Hepatocyte (in vitro differentiated cells): ENCODE measurements at regions not wholly inside any gene's neighbourhood (a gene's known extent, or its start where the extent isn't known, plus 50 kb on each side); places are given as distances from the start of the nearest gene placed in this dataset.
"Not testable (repeated sequence)": the region's sequence is repeated elsewhere in the genome, so short reads cannot be mapped to it uniquely, and the experiment has no call there.

Experiments used
- DNase-seq: peaks from one replicate; pipeline ENCODE4 v3.0.0-alpha.2; 2016; ENCODE audit warnings: low spot score
- H2AFZ ChIP-seq: fragments of 200-600 bp; sonication (generic); 2 replicates; pipeline ENCODE4 v1.6.0; 2016; ENCODE audit warnings: antibody characterized with exemption, mild to moderate bottlenecking
- H3K27ac ChIP-seq: fragments of 200-600 bp; sonication (generic); 2 replicates; pipeline ENCODE4 v1.5.1; 2016; ENCODE audit warnings: mild to moderate bottlenecking
- H3K27me3 ChIP-seq: fragments of 200-600 bp; sonication (generic); 2 replicates; pipeline ENCODE4 v1.6.1; 2016
- H3K36me3 ChIP-seq: fragments of 200-600 bp; sonication (generic); replicated peaks from 2 replicates; pipeline ENCODE4 v1.5.1; 2016; ENCODE audit warnings: low read depth; ENCODE audit not compliant: insufficient read depth
- H3K4me1 ChIP-seq: fragments of 200-600 bp; sonication (generic); 2 replicates; pipeline ENCODE4 v1.5.1; 2016; ENCODE audit warnings: mild to moderate bottlenecking, moderate library complexity; ENCODE audit not compliant: insufficient read depth
- H3K4me2 ChIP-seq: fragments of 200-600 bp; sonication (generic); 2 replicates; pipeline ENCODE4 v1.6.0; 2016
- H3K4me3 ChIP-seq: fragments of 200-600 bp; sonication (generic); 2 replicates; pipeline ENCODE4 v1.5.1; 2016; ENCODE audit warnings: mild to moderate bottlenecking
- H3K79me2 ChIP-seq: fragments of 200-600 bp; sonication (generic); 2 replicates; pipeline ENCODE4 v1.6.0; 2017; ENCODE audit warnings: mild to moderate bottlenecking
- H3K9me2 ChIP-seq: fragments of 200-600 bp; sonication (generic); replicated peaks from 2 replicates; pipeline ENCODE4 v1.6.0; 2017; ENCODE audit warnings: mild to moderate bottlenecking; ENCODE audit not compliant: insufficient read depth
- H3K9me3 ChIP-seq: fragments of 200-600 bp; sonication (generic); 2 replicates; pipeline ENCODE4 v1.5.1; 2016; ENCODE audit warnings: low read depth, mild to moderate bottlenecking
- H4K20me1 ChIP-seq: fragments of 200-600 bp; sonication (generic); 2 replicates; pipeline ENCODE4 v1.6.0; 2016; ENCODE audit warnings: mild to moderate bottlenecking; ENCODE audit not compliant: insufficient read depth, poor library complexity, severe bottlenecking
- EZH2 ChIP-seq: fragments of 200-600 bp; sonication (generic); IDR thresholded peaks from 2 replicates; pipeline ENCODE4 v1.6.1; 2016; ENCODE audit warnings: antibody characterized with exemption, mild to moderate bottlenecking, borderline replicate concordance
- EZH2phosphoT487 ChIP-seq: fragments of 200-600 bp; sonication (generic); IDR thresholded peaks from one replicate; pipeline ENCODE4 v1.6.1; 2018; ENCODE audit warnings: antibody characterized with exemption, mild to moderate bottlenecking, low read depth, moderate library complexity; ENCODE audit not compliant: unreplicated experiment, severe bottlenecking
- WGBS: methylation state at CpG from one replicate; pipeline ENCODE4 v1.1.6; 2016; ENCODE audit warnings: low lambda C conversion rate; ENCODE audit errors: missing lambda C conversion rate; 5-methylcytosine and 5-hydroxymethylcytosine counted together
- TF ChIP-seq, protein P1 (sequence below): fragments of 200-600 bp; sonication (generic); IDR thresholded peaks from 2 replicates; pipeline ENCODE4 v1.5.1; 2016; ENCODE audit warnings: antibody characterized with exemption, mild to moderate bottlenecking; ENCODE audit not compliant: poor library complexity

DNA sequence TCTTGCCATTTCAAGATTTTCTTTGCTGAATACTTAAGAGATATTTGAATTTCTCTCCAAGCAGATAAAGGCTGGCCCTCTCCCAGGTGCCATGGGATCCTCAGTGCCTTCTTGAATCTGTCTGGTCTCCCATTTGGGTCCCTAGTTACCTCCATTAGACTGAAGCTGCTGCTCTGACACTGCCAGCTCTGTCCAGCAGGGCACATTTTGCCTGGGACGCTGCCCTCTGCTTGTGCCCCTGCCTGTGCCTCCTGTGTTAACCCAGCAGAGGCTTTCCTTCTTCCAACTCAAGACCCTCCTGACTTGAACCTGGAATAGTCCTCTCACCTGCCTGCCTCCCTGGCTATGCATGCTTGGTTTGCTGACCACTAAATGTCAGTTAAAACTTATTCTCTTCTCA lies 406.3 kb downstream of the BUD13 start:
- H3K27me3 ChIP-seq = peaks cover 8% of the 10 kb centered on the region
- H3K4me3 ChIP-seq = no peak overlapping the region
- no peak for DNase-seq
- H3K4me1 ChIP-seq = no peaks in the 10 kb centered on the region
- H4K20me1 ChIP-seq = no peaks in the 10 kb centered on the region
- H2AFZ ChIP-seq = no peak overlapping the region
- H3K9me2 ChIP-seq = no peaks in the 10 kb centered on the region
- WGBS = 82% methylated on average over 1 of the region's 1 CpG
- H3K9me3 ChIP-seq = no peaks in the 10 kb centered on the region
- no peak overlapping the region for H3K4me2 ChIP-seq
- TF ChIP-seq, protein P1, sequence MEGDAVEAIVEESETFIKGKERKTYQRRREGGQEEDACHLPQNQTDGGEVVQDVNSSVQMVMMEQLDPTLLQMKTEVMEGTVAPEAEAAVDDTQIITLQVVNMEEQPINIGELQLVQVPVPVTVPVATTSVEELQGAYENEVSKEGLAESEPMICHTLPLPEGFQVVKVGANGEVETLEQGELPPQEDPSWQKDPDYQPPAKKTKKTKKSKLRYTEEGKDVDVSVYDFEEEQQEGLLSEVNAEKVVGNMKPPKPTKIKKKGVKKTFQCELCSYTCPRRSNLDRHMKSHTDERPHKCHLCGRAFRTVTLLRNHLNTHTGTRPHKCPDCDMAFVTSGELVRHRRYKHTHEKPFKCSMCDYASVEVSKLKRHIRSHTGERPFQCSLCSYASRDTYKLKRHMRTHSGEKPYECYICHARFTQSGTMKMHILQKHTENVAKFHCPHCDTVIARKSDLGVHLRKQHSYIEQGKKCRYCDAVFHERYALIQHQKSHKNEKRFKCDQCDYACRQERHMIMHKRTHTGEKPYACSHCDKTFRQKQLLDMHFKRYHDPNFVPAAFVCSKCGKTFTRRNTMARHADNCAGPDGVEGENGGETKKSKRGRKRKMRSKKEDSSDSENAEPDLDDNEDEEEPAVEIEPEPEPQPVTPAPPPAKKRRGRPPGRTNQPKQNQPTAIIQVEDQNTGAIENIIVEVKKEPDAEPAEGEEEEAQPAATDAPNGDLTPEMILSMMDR = no peak
- TF ChIP-seq EZH2phosphoT487 (no peak), EZH2 (no peak)
- no peaks in the 10 kb centered on the region for H3K79me2 ChIP-seq
- peak overlapping the region; percentile 31 for H3K27ac ChIP-seq
- H3K36me3 ChIP-seq = no peaks in the 10 kb centered on the region

DNA sequence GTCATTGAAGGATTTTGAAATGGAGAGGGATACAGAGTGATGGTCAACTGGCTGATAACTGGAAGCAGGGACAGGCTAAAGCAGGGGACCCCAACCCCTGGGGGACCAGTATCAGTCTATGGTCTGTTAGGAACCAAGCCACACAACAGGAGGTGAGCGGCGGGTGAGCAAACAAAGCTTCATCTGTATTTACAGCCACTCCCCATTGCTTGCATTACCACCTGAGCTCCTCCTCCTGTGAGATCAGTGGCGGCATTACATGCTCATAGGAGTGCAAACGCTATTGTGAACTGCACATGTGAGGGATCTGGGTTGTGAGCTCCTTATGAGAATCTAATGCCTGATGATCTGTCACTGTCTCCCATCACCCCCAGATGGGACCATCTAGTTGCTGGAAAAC lies 407.9 kb downstream of the BUD13 start:
- not testable (repeated sequence) for DNase-seq, H3K27ac ChIP-seq, H3K4me1 ChIP-seq, H2AFZ ChIP-seq, H4K20me1 ChIP-seq, H3K36me3 ChIP-seq, H3K9me2 ChIP-seq, H3K4me2 ChIP-seq, H3K9me3 ChIP-seq, H3K79me2 ChIP-seq, H3K4me3 ChIP-seq
- 91% methylated on average over 4 of the region's 4 CpGs for WGBS
- peaks cover 13% of the 10 kb centered on the region for H3K27me3 ChIP-seq

- no peaks in the 10 kb centered on the region for H3K36me3 ChIP-seq
- no peaks in the 10 kb centered on the region for H3K4me1 ChIP-seq
- 81% methylated on average over 4 of the region's 4 CpGs for WGBS
- H2AFZ ChIP-seq = no peak overlapping the region
- H3K9me3 ChIP-seq = no peaks in the 10 kb centered on the region
- no peak overlapping the region for H3K4me3 ChIP-seq
- H3K79me2 ChIP-seq = no peaks in the 10 kb centered on the region
- H3K4me2 ChIP-seq = no peak overlapping the region
- H3K27ac ChIP-seq = no peak overlapping the region
- H3K9me2 ChIP-seq = no peaks in the 10 kb centered on the region
- DNase-seq = no peak
- TF ChIP-seq, protein P1 = no peak
- TF ChIP-seq EZH2 (no peak), EZH2phosphoT487 (no peak)
- H3K27me3 ChIP-seq = peaks cover 13% of the 10 kb centered on the region
- H4K20me1 ChIP-seq = no peaks in the 10 kb centered on the region
These were observed 408.4 kb downstream of the BUD13 start for GRCh38 chr11:116364348-116364747.

DNA sequence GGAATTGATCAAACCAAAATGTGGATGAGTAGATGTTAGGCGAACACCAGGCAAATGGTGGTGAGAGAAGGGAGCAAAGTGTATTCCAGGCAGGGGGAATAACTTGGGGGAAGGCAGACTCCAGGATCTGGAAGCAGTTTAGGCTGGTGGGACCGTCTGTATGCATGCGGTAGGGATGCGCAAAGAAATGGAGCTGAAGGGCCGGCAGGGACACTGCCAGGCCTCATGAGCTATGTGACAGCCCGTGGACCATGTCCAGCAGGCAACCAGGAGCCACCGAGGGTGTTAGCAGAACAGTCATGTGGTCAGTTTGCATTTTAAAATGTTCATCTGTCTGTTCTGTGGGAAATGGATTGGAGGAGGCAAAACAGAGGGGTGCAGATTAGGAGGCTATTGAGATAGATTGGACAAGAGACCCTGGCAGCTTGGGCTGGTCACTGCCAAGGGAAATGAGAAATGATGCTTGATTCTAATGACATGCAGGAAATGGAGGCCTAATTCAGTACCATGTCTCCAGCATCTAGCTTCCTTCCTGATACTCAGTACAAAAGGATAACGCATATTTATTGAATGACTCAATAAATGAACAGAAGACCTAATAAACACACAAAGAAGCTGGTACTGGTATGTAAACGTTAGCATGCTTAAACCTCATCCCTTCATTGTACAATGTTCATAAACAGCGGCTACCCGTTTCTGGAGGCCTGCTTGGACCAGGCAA lies 412.4 kb downstream of the BUD13 start:
- Histone ChIP-seq H3K9me3 (no peaks in the 10 kb centered on the region), H3K27me3 (peaks cover 20% of the 10 kb centered on the region), H3K27ac (no peak overlapping the region), H3K9me2 (no peaks in the 10 kb centered on the region), H3K4me3 (no peak overlapping the region), H4K20me1 (no peaks in the 10 kb centered on the region), H3K4me1 (no peaks in the 10 kb centered on the region), H3K36me3 (no peaks in the 10 kb centered on the region), H2AFZ (no peak overlapping the region), H3K4me2 (no peak overlapping the region), H3K79me2 (no peaks in the 10 kb centered on the region)
- DNase-seq = no peak
- WGBS = 92% methylated on average over 11 of the region's 11 CpGs
- TF ChIP-seq, protein P1 = no peak
- no peak for TF ChIP-seq EZH2
- TF ChIP-seq EZH2phosphoT487 = no peak
